HepG2 (cell line): ENCODE measurements at regions not wholly inside any gene's neighbourhood (a gene's known extent, or its start where the extent isn't known, plus 50 kb on each side); places are given as distances from the start of the nearest gene placed in this dataset.

Experiments used
- MEF2D ChIP-seq: sonication (generic); formaldehyde crosslinking; IDR thresholded peaks from 2 replicates; pipeline ENCODE4 v1.5.1; 2020; ENCODE audit warnings: mild to moderate bottlenecking, missing genetic modification reagents
- THRA ChIP-seq: sonication (generic); formaldehyde crosslinking; IDR thresholded peaks from 2 replicates; pipeline ENCODE4 v1.4.0; 2020; ENCODE audit warnings: missing genetic modification reagents, borderline replicate concordance
- ZBTB7A ChIP-seq: sonication (generic); formaldehyde crosslinking; IDR thresholded peaks from 2 replicates; pipeline ENCODE4 v1.8.0; 2022; ENCODE audit warnings: mild to moderate bottlenecking, missing genetic modification reagents
- ZNF253 ChIP-seq: sonication (generic); formaldehyde crosslinking; IDR thresholded peaks from 2 replicates; pipeline ENCODE4 v1.8.0; 2022; ENCODE audit warnings: mild to moderate bottlenecking, missing genetic modification reagents, borderline replicate concordance
- ZNF30 ChIP-seq: sonication (generic); formaldehyde crosslinking; IDR thresholded peaks from 2 replicates; pipeline ENCODE4 v1.5.0; 2020; ENCODE audit warnings: mild to moderate bottlenecking, missing genetic modification reagents
- ZNF614 ChIP-seq: IDR thresholded peaks from 2 replicates; pipeline ENCODE4 v1.6.1; 2018; ENCODE audit warnings: missing biosample characterization, missing genetic modification reagents, inconsistent platforms, borderline replicate concordance
- ZNF773 ChIP-seq: sonication (generic); formaldehyde crosslinking; IDR thresholded peaks from 2 replicates; pipeline ENCODE4 v1.4.0; 2020; ENCODE audit warnings: missing genetic modification reagents, borderline replicate concordance
- TF ChIP-seq, protein P1 (sequence below), 2 experiments: sonication (generic) in 1 of 2; formaldehyde crosslinking in 1 of 2; IDR thresholded peaks; 2 replicates each; pipeline versions ENCODE4 v1.5.1 to v1.6.1; 2011 to 2020; ENCODE audit warnings: borderline replicate concordance in 1 of 2, low read depth in 1 of 2, low read length in 1 of 2, mild to moderate bottlenecking in 1 of 2, missing genetic modification reagents in 1 of 2, moderate library complexity in 1 of 2
- TF ChIP-seq, protein P2 (sequence below): sonication (generic); formaldehyde crosslinking; IDR thresholded peaks from 2 replicates; pipeline ENCODE4 v1.8.1; 2023; ENCODE audit warnings: mild to moderate bottlenecking, moderate library complexity, missing genetic modification reagents
- TF ChIP-seq, protein P3 (sequence below): sonication (generic); formaldehyde crosslinking; IDR thresholded peaks from 2 replicates; pipeline ENCODE4 v1.4.0; 2020; ENCODE audit warnings: missing genetic modification reagents

- TF ChIP-seq, protein P1, sequence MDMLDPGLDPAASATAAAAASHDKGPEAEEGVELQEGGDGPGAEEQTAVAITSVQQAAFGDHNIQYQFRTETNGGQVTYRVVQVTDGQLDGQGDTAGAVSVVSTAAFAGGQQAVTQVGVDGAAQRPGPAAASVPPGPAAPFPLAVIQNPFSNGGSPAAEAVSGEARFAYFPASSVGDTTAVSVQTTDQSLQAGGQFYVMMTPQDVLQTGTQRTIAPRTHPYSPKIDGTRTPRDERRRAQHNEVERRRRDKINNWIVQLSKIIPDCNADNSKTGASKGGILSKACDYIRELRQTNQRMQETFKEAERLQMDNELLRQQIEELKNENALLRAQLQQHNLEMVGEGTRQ (IDR thresholded peaks at IDR 0.05; ENCODE audit: low read depth, low read length), result no peak
- TF ChIP-seq, protein P1 (CRISPR knock-in tag; IDR thresholded peaks at IDR 0.05; ENCODE audit: borderline replicate concordance), result no peak
- TF ChIP-seq THRA (no peak), ZBTB7A (CRISPR knock-in tag) (no peak), MEF2D (CRISPR knock-in tag) (no peak), ZNF773 (CRISPR knock-in tag) (no peak), ZNF30 (CRISPR knock-in tag) (no peak), ZNF253 (no peak), ZNF614 (CRISPR knock-in tag) (no peak)
- TF ChIP-seq, protein P2, sequence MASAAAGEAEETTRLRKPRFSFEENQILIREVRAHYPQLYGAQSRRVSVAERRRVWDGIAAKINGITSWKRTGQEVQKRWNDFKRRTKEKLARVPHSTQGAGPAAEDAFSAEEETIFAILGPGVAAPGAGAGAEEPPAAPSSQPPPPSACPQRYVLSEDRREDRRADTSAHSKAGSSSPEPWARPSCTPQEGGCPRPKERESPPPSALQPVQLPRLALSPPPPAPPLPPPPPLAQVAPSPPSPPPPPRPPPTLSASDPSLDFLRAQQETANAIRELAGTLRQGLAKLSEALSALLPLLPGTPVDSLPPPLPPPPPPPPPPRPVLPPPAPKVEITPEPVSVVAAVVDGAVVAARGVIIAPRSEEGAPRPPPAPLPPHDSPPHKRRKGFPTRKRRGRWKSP, result no peak
- TF ChIP-seq, protein P3, sequence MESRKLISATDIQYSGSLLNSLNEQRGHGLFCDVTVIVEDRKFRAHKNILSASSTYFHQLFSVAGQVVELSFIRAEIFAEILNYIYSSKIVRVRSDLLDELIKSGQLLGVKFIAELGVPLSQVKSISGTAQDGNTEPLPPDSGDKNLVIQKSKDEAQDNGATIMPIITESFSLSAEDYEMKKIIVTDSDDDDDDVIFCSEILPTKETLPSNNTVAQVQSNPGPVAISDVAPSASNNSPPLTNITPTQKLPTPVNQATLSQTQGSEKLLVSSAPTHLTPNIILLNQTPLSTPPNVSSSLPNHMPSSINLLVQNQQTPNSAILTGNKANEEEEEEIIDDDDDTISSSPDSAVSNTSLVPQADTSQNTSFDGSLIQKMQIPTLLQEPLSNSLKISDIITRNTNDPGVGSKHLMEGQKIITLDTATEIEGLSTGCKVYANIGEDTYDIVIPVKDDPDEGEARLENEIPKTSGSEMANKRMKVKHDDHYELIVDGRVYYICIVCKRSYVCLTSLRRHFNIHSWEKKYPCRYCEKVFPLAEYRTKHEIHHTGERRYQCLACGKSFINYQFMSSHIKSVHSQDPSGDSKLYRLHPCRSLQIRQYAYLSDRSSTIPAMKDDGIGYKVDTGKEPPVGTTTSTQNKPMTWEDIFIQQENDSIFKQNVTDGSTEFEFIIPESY (CRISPR knock-in tag), result no peak
Observed at GRCh38 chr10:111390813-111391563, 314.2 kb downstream of the ADRA2A start.
